Activated CD4-positive, alpha-beta T cell treated with anti-CD3 and anti-CD28 coated beads, Interleukin-2, amount 50 U/mL, for 24 hours (primary cell): ENCODE measurements at regions not wholly inside any gene's neighbourhood (a gene's known extent, or its start where the extent isn't known, plus 50 kb on each side); places are given as distances from the start of the nearest gene placed in this dataset.

ENCODE experiments used
- DNase-seq, 2 donors: peaks; one replicate each; pipeline ENCODE4 v3.0.0-alpha.2; 2020; ENCODE audit warnings: low read depth in 1 of 2, low spot score in 1 of 2

GRCh38 chr4:159497936-159498335 is 395.1 kb downstream of the RAPGEF2 start:
- DNase-seq, result no peak

- no peak for DNase-seq
Measured at GRCh38 chr4:159498446-159499115, 395.7 kb downstream of the RAPGEF2 start.

- DNase-seq, result no peak
Measured at GRCh38 chr4:159500861-159501260, 398.0 kb downstream of the RAPGEF2 start.

GRCh38 chr4:159503236-159504008 is 400.5 kb downstream of the RAPGEF2 start:
- no peak for DNase-seq

- no peak for DNase-seq
Measured at GRCh38 chr4:159504684-159505083, 401.8 kb downstream of the RAPGEF2 start.

GRCh38 chr4:159505266-159505975 is 402.5 kb downstream of the RAPGEF2 start:
- DNase-seq, result no peak

GRCh38 chr4:159506801-159507517 is 404.1 kb downstream of the RAPGEF2 start:
- DNase-seq, result no peak

GRCh38 chr4:159508917-159509500 is 406.1 kb downstream of the RAPGEF2 start:
- DNase-seq, result no peak

- no peak for DNase-seq
Measured at GRCh38 chr4:159512348-159512747, 409.5 kb downstream of the RAPGEF2 start.

GRCh38 chr4:159515314-159516025 is 412.6 kb downstream of the RAPGEF2 start:
- DNase-seq, result no peak

GRCh38 chr4:159516556-159517140 is 413.8 kb downstream of the RAPGEF2 start:
- DNase-seq, result no peak

GRCh38 chr4:159520074-159520473 is 417.2 kb downstream of the RAPGEF2 start:
- DNase-seq, result no peak

GRCh38 chr4:159526172-159526571 is 423.3 kb downstream of the RAPGEF2 start:
- no peak for DNase-seq

- DNase-seq, result no peak
Measured at GRCh38 chr4:159534655-159535054, 431.8 kb downstream of the RAPGEF2 start.

GRCh38 chr4:159538556-159538955 is 435.7 kb downstream of the RAPGEF2 start:
- DNase-seq, result no peak

GRCh38 chr4:159540038-159540437 is 437.2 kb downstream of the RAPGEF2 start:
- DNase-seq, result no peak

- DNase-seq, result no peak
Measured at GRCh38 chr4:159540501-159540900, 437.6 kb downstream of the RAPGEF2 start.

- DNase-seq, result no peak
Measured at GRCh38 chr4:159541143-159541542, 438.3 kb downstream of the RAPGEF2 start.

- DNase-seq, result no peak
Measured at GRCh38 chr4:159542296-159542695, 439.4 kb downstream of the RAPGEF2 start.

- DNase-seq, result no peak
Measured at GRCh38 chr4:159543831-159544230, 441.0 kb downstream of the RAPGEF2 start.
